ENCODE measurements at regions not wholly inside any gene's neighbourhood (a gene's known extent, or its start where the extent isn't known, plus 50 kb on each side); places are given as distances from the start of the nearest gene placed in this dataset.

GRCh38 chr2:160936044-160936806 is 224.0 kb upstream of the TANK start:
- no peak for TF ChIP-seq EZH2 (IDR thresholded peaks at IDR 0.05; ENCODE audit: low read length)
- TF ChIP-seq CTCF (optimal IDR thresholded peaks at IDR 0.05 in 1 of 3, IDR thresholded peaks at IDR 0.05 in 1 of 3, conservative IDR thresholded peaks at IDR 0.05 in 1 of 3; ENCODE audit: extremely low read depth in 1 of 3, insufficient read depth in 2 of 3, low read length in 3 of 3), result no peak

All from keratinocyte (primary cell).